GM21529 (cell line): ENCODE measurements at regions not wholly inside any gene's neighbourhood (a gene's known extent, or its start where the extent isn't known, plus 50 kb on each side); places are given as distances from the start of the nearest gene placed in this dataset.
"Not testable (repeated sequence)": the region's sequence is repeated elsewhere in the genome, so short reads cannot be mapped to it uniquely, and the experiment has no call there.

Experiments
- ATAC-seq: cut with Tn5 transposase; IDR thresholded peaks from one replicate; pipeline ENCODE4 v1.9.1; 2021; ENCODE audit not compliant: unreplicated experiment

DNA sequence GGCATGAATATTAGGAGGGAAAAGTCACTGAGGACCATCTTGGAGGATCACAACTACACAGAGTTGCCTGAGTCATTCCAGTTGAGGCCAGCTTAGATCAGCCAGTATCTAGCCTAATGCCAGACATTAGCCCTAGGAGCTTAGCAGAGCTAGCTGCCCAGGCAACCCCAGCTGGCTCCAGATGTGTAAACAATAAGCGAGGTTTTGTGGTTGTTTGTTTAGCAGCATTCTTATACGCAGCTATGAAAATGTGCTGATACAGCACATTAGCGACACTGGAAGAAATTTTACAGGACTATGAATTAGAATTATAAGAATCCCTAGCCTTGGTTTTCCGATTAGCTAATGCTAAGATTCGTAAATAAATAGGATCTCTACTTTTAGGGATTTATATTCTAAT lies 59.3 kb downstream of the BTBD3 start:
- no peak for ATAC-seq

DNA sequence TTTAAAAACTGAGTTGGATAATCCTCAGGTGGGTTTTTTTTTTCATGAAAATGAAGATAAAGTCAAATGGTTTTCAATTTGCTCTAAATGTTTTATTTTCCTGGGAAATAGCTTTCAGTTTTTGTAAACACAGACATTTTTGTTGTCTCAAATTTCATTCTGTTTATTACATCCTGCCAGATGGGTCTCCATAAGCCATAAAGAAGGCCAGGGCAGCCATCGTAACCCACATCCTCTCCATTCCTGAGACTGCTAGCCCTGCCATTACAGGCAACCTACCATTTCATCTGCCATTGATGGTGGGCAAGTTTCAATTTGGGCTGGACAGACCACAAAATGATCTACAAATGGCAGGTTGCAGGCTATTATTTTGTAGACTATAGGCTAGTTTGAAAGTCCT lies 60.8 kb downstream of the BTBD3 start:
- ATAC-seq = no peak

GRCh38 chr20:11979306-11979990 lies 61.8 kb downstream of the BTBD3 start:
- ATAC-seq = no peak

DNA sequence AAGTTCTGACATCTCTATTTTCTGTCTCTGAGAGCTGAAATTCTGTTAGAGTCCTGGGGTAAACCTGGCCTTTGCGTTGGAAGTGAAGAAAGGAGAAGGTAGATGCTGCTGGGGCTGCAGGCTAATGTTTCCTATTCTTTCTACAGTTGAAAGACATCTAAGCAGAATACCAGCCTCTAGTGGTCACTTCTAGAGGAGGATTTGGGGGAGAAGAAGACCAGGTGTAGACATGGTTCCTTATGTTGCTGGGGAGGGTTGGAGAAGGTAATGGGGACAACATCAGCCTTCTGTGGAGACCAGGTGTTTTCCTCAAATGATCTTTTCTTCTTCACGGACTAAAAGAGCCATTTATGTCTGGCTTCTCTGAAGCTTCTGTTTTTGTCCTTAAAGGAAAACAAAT lies 62.6 kb downstream of the BTBD3 start:
- ATAC-seq = no peak

DNA sequence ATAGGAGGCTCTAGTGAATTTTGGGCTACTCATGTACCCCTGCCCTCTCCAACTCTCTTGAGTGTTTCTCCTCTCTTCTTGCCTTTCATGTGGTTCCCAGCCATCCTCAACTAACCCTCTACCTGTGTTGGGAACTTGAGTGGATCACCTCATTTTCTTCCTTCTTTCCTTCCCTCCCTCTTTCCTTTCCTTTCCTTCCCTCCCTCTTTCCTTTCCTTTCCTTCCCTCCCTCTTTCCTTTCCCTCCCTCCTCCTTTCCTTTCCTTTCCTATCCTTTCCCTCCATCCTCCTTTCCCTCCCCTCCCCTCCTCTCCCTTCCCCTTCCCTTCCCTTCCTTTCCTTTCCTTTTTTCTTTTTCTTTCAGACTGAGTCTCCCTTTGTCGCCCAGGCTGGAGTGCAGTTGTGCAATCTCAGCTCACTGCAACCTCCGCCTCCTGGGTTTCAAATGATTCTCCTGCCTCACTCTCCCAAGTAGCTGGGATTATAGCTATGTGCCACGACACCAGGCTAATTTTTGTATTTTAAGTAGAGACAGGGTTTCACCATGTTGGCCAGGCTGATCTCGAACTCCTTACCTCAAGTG lies 63.8 kb downstream of the BTBD3 start:
- no peak for ATAC-seq

- ATAC-seq = no peak
Observed at GRCh38 chr20:11982289-11982954, 64.7 kb downstream of the BTBD3 start.

- no peak for ATAC-seq
Observed at GRCh38 chr20:11982955-11983470, 65.3 kb downstream of the BTBD3 start.

DNA sequence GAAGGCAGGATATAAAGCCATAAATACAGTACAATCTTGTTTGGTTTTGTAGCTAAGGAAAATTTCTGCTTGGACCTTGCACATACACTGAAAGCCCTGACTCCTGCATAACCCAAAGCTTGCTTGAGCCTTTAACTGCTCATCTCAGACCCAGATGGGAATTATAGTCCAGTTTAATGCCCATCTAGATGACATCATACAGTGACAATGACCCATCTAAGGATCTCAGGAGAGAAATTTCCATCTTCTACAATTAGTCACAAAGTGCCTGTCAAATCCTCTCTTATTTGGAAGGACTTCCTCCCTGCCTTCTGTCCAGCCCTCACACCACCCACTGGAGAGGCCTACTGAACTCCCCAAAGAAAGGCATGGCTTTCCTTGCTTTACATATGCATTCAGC lies 69.3 kb downstream of the BTBD3 start:
- no peak for ATAC-seq

GRCh38 chr20:11987526-11987925 lies 69.8 kb downstream of the BTBD3 start:
- ATAC-seq = no peak

DNA sequence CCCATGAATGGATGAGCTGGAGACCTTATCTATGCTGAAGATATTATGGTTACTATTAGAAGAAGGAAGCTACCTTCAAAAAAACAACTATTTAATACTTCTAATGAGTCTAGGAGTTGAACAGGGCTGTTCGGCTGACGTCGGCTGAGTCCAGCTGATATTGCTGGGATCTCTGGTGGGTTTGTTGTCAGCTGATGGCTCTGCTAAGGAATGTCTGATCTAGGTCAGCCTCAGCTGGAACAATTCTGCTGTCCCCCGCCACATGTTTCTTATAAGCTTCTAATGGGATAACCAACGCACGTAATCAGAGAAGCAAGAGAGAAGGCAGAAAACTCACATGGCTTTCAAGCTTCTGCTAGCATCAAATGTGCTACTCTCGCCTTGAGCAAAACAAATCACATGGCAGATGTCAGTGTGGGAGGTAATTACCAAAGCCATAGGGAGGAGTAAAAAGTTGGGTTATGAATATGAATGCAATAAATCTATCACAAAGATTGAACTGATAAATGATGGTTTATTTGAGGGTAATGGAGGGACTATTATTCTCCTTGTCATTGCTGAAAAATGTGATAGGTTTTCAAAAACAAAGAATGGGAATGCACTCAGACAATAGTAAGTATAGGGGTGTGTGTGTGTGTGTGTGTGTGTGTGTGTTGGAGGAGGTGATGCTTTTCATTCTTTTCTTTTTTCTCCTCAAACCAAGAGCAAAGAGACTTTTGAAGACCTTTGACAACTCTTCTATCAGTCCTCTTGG lies 71.5 kb downstream of the BTBD3 start:
- ATAC-seq = no peak

DNA sequence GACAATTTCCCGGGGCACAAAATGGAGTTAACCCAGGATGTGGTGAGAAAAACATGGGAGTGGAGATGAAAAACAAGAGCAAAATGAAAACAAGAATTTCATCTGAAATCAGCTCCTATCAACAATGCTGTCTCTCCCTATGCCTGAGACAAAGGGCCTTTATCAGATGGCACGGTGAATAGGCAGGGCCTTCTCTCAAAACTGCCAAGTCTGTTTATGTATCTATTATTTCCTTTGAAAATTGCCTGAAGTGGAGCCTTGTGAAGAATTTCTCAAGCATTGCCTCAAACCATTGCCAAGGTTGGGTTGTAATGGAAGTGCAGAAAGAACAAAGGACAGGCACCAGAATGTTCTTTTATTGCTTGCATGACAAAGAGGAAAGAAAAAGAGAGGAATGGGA lies 74.7 kb downstream of the BTBD3 start:
- no peak for ATAC-seq

DNA sequence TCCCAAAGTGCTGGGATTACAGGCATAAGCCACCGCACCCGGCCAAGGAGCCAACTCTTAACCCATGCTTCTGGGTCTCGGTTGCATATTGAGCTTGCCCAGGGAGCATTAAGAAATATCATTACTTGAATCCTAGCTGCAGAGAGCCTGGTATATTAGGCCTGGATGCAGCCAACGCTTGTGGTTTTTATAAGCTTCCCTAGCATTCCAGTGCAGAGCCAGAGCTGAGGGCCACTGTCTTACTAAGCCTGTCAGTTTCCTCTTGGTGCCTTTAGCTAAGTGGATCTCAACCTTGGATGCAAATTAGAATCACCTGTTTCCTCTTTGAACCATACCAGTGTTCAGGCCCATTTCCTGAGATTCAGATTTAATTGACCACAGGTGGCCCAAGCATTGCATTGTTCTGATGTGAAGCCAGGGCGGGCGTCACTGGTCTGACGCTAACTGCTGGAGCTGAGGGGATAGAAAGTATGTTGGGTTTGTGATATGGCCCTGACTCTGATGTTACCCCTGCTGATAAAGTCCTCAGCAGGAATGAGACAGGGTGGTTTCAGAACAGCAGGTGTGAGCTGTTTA lies 76.3 kb downstream of the BTBD3 start:
- no peak for ATAC-seq

DNA sequence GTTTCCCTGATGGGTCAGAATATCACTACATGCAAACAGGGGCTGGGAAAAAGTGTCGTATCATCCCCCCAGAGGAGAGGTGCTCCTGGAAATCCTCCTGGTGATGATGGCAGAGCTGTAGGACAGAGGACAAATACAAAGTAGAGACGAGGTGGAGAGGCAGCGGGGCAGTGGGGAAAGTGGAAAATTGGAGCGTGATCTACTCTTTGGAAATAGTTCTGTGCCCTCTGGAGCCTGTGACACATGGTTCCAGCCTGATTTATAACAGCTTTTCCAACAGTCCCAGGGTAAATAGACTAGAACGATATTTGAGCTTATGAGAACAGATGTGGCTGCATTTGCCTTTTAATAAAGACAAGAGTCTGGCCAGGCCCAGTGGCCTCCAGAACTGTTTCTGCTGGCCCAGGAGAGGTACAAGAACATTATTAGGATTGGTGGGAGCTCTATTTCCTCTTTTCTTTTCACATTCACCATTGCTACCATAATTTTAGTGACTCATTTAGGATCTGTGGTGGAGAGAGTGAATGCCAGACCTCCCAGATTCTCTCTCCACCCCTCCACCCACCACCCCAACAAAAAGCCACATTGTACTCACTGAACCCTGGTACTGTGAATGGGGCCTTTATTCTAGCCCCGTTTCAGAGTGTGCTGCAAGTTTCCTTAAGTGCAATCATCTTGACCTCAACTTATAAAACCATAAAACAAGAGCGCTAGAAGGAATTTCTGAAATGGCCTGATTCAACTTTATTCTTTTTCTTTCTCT lies 78.3 kb downstream of the BTBD3 start:
- no peak for ATAC-seq

- not testable (repeated sequence) for ATAC-seq
Observed at GRCh38 chr20:12004776-12005175, 87.1 kb downstream of the BTBD3 start.

DNA sequence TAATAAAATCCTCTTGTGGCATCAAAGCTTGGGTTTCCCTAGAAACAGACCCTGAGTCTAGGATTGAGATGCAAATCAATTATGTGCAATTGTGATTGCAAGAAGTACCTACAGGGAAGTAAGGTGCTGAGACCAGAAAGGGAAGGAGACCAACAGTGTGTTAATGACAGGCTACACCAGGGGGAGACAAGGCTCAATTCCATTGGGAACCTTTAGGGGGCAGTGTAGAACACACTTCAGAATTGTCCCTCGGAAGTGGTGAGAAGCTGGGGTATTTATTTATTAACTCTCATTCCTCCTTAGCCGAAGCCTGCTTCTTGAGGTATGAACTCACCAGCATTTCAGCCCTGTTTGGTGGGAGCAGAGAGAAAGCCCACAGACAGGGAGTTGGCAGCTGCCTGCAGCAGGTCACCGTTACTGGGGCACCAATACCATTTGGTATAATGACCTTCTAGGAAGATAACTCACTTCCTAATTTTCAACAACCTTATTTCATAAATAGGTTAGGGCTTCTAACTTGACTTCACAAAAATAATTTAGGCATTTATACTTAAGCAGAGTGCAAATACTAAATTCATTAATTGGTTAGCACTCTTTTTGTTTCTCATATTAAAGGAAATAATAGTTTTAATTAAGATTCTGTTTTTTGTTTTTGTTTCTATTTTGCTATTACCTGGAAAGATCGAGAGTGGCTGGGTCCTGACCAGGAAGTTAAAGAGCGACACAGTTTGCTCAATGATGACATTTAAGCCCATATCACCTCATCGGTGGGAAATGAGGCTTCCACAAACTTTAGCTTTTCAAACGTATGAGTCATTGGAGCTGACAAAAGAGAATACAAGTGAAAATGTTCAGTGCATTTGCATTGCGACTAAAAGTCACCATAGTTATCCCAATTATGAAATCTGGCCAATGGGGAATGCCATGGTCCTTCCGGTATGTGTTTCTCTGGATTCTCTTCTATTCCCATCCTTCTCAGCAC lies 94.8 kb downstream of the BTBD3 start:
- no peak for ATAC-seq

DNA sequence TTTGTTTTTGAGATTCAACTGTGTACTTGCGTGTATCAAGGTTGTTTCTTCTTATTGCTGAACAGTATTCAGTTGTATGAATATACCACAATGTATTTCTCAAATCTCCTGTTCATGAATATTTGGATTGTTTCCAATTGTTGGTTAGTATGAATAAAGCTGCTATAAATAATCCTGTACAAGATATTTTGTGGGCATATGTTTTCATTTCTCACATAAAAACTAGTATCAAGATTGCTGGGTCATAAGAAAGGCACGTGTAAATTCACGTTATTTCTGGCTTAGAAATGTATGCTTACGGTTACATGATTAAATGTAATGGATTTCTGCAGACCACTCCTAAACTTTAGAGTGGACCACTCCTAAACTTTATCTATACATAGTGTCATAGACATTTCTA lies 96.6 kb downstream of the BTBD3 start:
- ATAC-seq = no peak

DNA sequence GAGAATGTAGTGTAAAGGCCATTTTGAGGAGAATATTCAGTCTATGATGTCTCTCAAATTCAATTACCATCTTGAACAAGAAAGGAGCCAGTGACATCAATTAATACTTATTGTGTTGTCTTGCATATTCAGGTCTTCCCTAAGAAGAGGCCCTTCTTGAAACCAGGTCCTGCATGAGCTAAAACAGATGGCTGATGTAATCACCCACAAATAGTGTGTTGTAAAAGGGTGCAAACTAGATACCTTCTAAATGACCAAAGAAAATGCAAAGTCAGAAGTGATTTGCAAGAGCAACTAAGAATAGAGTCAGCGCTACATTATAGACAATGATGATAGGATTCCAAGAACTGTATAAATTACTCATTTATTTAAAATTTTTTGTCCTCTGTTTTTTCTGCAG lies 97.0 kb downstream of the BTBD3 start:
- no peak for ATAC-seq

DNA sequence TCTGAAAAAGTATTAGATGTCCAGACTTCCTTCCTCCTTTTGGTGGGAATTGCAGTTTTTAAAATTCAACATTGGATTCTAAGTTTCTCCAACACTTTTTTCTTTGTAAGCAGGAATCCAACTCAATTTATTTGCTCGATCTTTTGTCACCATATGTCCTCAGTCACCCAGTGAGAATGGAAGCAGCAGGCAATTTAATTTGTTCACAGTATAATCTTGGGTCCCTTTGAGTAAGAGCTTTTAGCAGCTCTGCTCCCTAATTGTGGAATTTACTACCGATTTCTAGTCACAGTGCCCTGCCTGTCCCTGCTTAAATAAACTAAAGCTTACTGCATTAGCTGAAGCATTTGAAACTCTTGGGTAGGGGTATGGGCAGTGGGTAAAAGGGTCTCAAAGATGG lies 98.6 kb downstream of the BTBD3 start:
- no peak for ATAC-seq

DNA sequence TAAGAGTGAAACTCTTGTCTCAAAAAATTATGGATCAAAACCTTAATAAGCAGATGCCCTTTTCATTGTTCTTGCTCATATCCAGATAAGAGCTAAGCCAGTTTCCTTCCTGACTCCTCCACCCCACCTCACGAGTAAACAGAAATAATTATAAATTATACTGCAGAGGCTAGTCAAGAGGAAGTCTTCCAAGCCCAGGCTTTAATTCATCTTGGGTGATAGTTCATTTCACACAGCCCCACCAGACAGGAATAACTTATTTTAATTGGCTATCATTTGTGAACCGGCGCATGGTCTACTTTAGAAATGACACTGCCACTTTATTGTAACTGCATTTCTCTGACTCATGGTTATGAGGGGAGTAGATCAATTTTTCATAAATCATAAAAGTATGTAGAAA lies 102.0 kb downstream of the BTBD3 start:
- no peak for ATAC-seq
